ENCODE measurements at regions not wholly inside any gene's neighbourhood (a gene's known extent, or its start where the extent isn't known, plus 50 kb on each side); places are given as distances from the start of the nearest gene placed in this dataset.
"Not testable (repeated sequence)": the region's sequence is repeated elsewhere in the genome, so short reads cannot be mapped to it uniquely, and the experiment has no call there.

DNA sequence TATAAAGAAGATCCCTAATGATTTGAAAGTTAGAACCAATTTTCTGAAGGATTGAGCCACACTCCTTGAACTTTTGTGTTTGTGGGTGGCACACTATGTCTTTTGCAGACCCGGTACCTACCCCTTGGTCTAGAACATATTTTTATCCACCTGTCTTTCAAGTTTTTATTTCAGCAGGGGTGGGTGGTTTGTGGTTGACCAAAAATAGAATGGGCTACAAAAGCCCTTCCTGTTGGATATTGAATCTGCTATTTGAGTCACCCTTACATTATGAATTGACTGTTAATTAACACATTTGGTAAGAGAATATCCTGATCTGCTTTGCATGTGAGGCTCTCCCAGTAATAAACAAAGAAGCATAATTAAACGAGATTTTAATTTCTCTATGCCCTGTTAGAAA is 401.2 kb downstream of the POTEH start:
- not testable (repeated sequence) for DNase-seq

DNA sequence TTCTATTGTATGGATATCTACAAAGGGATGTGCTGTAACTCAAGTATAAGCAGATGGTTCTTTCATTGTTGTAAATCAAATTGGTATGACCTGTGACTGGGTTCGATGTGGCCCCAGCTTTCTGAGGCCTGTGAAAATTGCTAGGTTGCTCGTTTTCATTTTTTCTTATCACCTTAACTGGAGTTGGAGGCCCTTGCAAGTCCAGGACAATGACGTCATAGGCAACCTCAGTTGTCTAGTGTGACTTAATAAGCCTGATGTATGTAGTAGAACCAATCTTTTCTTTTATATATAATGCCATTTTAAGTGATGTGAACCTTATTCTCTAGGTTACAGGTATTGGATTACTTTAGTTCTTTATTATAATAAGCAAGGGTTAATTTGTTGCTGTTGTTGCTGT is 415.3 kb downstream of the POTEH start:
- not testable (repeated sequence) for DNase-seq

DNA sequence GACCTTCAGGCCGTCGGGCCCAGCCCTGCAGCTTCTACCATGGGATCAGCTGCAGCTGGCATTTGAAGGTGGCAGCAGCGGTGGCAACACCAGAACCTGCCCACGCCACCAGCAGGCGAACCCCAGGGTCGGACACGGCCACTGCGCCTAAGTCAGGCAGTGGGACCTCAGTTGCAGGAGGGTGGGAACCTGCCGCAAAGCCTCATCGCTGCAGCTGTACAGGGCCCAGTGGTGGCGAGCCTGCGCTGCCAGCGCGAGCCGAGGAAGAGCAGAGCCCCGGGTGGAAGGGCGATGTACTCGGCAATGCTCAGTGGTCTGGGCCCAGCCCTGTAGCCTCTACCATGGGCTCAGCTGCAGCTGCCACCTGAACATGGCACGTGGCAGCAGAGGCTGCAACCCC is 441.6 kb downstream of the POTEH start:
- not testable (repeated sequence) for DNase-seq

DNA sequence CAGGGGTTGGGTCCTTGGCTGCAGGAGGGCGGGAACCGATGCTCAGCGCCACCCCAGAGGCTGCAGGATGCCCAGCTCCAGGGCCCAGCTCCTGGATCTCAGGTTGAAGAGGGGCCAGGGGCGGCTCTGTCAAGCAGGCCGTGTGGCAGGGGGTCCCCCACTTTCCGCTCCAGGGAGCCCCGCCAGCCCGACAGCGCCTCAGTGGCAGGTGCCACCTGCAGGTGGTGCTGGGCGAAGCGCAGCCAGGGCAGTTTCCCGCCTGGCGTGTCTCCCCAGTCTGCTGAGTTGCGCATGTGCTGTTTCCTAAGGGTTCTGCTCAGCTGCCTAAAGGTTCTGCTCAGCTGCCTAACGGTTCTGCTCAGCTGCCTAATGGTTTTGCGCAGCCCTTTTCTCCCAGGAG is 442.1 kb downstream of the POTEH start:
- DNase-seq: no peak

DNA sequence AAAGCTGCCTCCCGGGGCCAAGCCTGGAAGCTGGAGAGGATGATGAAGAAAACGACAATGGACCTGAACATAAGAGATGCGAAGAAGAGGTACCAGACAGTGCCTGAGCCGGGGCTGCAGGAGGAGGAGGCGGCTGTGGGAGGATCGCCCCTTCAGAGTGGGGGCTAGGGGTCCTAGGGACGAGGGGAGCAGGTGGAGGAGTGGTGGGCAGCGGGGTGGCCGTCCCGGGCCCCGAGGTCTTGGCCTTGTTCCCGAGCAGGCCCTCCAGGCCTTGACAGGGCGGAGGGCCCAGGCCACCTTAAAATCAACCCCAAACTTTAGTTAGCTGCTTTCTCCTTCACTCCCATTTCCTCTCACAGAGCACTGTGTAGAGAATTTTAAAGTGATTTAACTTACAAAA is 442.8 kb downstream of the POTEH start:
- not testable (repeated sequence) for DNase-seq

DNA sequence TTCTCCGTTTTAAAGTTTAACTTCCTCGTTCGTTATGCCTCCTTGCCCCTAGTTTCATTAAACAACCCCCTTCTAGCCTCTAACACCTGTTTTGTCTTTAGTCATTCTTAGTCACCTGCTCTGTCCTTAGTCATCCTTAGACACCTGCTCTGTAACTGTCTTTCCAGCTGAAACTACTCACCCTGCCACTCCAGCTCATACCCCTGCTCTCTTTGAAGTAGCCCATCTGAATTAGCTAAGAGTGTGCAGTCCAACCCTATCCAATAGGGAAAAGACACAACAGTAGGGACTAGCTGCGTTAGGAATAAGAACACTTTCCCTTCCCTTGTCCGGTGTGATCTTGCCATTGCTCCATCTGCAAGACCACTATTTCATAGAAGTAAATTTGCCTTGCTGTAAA is 446.5 kb downstream of the CCT8L2 start:
- not testable (repeated sequence) for DNase-seq

DNA sequence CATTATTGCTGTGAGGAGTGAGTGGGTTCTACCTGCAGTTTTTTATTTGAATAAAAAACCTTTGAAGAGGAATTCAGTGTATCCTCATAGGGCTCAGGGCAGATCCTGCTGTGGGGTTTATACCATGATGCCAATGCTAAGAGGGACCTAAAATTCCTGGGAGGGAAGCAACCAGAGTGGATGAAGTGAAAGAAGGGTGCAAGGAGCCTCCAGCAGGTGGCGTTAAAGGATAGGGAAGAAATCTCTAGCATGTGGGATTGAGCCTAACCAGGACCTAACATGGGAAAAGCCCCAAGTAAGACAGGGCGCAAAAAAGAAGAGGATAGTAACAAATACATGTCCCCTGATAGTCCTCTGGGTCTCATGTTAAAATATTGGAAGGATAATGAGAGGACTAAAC is 445.7 kb downstream of the CCT8L2 start:
- peak in 6 of 14 donors; percentile 0 to 3 (median 0) for DNase-seq

DNA sequence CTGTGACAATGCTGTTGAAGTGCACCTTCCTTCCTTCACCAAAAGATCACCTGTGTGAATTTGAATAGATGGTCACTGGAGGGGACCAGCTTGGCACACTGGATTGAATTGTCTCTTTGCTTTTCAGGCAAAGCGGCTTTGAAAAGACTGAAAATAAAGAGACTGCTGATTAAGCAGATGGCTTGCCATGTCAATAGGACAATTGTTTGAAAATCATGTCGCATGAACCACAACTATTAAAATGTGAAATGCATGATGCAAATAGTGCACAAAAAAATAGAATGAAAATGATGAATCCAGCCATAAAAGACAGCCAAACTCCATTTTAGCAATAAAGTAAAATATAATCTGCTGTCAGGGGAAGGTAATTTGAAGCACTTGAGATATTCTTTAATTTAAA is 415.3 kb downstream of the CCT8L2 start:
- not testable (repeated sequence) for DNase-seq

DNA sequence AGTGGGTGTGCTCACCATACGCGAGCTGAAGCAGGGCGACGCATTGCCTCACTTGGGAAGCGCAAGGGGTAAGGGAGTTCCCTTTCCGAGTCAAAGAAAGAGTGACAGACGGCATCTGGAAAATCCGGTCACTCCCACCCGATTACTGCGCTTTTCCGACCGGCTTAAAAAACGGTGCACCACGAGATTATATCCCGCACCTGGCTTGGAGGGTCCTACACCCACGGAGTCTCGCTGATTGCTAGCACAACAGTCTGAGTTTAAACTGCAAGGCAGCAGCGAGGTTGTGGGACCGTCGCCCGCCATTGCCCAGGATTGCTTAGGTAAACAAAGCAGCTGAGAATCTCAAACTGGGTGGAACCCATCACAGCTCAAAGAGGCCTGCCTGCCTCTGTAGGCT is 408.7 kb downstream of the CCT8L2 start:
- DNase-seq: not testable (repeated sequence)

Measured in C1 segment of cervical spinal cord (tissue), 14 donors.